A673 (cell line): ENCODE measurements at regions not wholly inside any gene's neighbourhood (a gene's known extent, or its start where the extent isn't known, plus 50 kb on each side); places are given as distances from the start of the nearest gene placed in this dataset.

Source experiments
- EZH2 ChIP-seq: fragments of 200-600 bp; sonication (generic); IDR thresholded peaks from 2 replicates; pipeline ENCODE4 v1.6.1; 2017; ENCODE audit warnings: borderline replicate concordance, low read depth, mild to moderate bottlenecking, mixed read lengths, antibody characterized with exemption, low read length; ENCODE audit not compliant: poor library complexity, severe bottlenecking
- TF ChIP-seq, protein P1 (sequence below): fragments of 300-800, 200-600 bp; sonication (generic); conservative IDR thresholded peaks from 2 replicates; pipeline ENCODE4 v1.5.1; 2017; ENCODE audit warnings: low read depth, mild to moderate bottlenecking, antibody characterized with exemption, low read length, moderate library complexity, mixed read lengths

DNA sequence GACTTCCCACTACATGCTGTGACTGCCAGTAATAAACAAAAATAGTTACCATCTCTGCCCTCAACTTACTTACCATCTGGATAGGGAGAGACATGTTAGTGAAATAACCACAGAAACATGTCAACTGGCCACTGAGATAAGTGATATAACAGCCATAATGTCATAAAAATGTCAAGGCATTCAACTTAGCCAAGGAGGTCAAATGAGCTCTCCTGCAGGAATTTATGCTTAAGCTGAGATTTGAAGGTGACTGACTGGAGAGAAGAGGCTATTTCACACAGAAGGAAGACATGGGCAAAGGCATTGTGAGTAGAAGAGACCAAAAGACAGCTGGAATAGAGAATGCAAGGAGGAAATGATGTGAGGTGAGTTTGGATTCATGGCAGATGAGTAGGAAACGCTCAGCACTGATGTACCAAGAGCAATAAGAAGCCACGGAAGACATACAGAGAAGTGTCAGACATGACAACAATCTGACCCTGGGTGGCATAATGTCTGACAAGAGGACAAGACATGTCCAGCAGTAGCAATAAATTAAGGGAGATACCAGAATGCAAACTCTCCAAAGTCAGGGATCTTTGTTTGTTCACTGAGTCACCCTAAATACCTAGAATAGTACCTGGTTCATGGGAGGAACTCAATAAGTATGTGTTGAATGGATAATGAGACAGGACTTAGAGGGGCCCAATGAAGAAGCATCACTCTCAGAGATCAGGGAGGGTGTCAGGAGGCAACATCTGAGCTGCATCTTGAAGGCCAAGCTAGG lies 318.8 kb downstream of the ACTL7B start:
- TF ChIP-seq EZH2: no peak
- TF ChIP-seq, protein P1, sequence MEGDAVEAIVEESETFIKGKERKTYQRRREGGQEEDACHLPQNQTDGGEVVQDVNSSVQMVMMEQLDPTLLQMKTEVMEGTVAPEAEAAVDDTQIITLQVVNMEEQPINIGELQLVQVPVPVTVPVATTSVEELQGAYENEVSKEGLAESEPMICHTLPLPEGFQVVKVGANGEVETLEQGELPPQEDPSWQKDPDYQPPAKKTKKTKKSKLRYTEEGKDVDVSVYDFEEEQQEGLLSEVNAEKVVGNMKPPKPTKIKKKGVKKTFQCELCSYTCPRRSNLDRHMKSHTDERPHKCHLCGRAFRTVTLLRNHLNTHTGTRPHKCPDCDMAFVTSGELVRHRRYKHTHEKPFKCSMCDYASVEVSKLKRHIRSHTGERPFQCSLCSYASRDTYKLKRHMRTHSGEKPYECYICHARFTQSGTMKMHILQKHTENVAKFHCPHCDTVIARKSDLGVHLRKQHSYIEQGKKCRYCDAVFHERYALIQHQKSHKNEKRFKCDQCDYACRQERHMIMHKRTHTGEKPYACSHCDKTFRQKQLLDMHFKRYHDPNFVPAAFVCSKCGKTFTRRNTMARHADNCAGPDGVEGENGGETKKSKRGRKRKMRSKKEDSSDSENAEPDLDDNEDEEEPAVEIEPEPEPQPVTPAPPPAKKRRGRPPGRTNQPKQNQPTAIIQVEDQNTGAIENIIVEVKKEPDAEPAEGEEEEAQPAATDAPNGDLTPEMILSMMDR: no peak
